Astrocyte of the spinal cord (primary cell): ENCODE measurements at regions not wholly inside any gene's neighbourhood (a gene's known extent, or its start where the extent isn't known, plus 50 kb on each side); places are given as distances from the start of the nearest gene placed in this dataset.

Experiments used
- DNase-seq: peaks from one replicate; pipeline ENCODE4 v3.0.0; 2011; ENCODE audit warnings: low read depth, low spot score
- H3K4me3 ChIP-seq: 2 replicates; pipeline ENCODE4 v1.5.1; 2011; ENCODE audit warnings: low read depth, mild to moderate bottlenecking, low read length, moderate library complexity
- CTCF ChIP-seq: IDR thresholded peaks from 2 replicates; pipeline ENCODE4 v1.5.1; 2012; ENCODE audit warnings: low read depth, mild to moderate bottlenecking, low read length, inconsistent platforms
- in situ Hi-C: cut with HindIII; loops from 2 replicates; pipeline ENCODE4 v1.10.0; 2017; ENCODE audit warnings: low sequenced_read_pairs

DNA sequence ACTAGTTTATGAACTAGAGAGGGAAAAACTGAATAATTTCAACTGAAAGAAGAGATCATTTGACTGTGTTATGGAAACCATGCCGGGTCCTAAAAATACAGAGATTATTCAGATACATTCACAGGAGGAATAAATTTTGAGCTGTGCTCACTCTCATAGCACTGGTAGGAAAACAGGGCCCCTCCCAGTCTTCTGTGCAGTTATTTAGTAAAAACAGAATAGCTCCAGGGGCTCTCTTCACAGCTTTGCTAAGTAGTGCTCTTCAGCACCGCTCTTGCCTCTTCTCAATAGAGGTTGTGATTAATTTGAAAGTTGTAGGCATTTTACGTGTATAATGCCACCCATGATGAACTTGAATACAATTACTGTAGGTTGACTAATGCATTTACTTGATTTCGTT is 435.9 kb upstream of the PDE3A start:
- H3K4me3 ChIP-seq, result no peak overlapping the region
- no peak for TF ChIP-seq CTCF
- in situ Hi-C loops, result no loop called here
- no peak for DNase-seq

DNA sequence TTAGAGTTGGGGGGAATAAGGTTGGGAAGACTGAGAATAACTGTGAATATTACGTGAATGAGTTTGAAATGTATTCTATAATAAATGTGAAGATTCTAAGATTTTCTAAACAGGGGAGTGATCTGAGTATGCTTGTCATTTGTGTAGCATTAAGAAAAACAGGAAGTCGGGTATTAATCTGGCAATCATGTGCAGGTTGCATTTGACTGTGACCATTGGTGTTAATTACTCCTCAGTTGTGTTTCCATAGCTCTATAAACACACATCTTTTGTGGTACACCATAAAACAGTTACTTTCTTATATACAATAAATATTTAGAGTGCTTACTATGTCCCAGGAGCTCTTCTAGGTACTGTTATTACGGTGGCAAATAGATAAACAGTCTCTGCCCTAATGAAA is 434.4 kb upstream of the PDE3A start:
- in situ Hi-C loops, result no loop called here
- no peak for DNase-seq
- no peak overlapping the region for H3K4me3 ChIP-seq
- TF ChIP-seq CTCF, result no peak

DNA sequence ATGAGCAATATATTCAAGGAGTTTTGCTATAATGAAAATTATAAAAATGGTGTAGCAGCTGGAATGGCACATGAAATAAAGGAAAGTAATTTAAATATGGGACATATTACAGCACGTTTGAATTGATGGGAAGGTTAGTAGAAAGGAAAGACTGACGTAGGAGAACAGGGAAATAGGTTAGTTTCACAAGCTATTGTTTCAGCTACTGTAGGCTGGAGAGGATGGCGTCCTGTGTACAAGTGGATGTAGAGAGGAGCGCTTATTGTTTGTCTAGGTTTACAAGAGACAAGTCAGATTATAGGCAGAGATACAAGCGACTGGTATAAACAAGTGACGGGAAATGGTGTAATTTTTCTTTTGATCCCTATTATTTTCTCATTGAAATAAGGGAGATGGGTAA is 431.2 kb upstream of the PDE3A start:
- TF ChIP-seq CTCF, result no peak
- DNase-seq, result no peak
- in situ Hi-C loops, result no loop called here
- H3K4me3 ChIP-seq, result no peak overlapping the region

- TF ChIP-seq CTCF, result no peak
- no peak for DNase-seq
- in situ Hi-C loops, result no loop called here
- no peak overlapping the region for H3K4me3 ChIP-seq
Observed at GRCh38 chr12:19938031-19938430, 430.3 kb upstream of the PDE3A start.

GRCh38 chr12:19938491-19938890 is 429.8 kb upstream of the PDE3A start:
- in situ Hi-C loops, result no loop called here
- H3K4me3 ChIP-seq, result no peak overlapping the region
- TF ChIP-seq CTCF, result no peak
- DNase-seq, result no peak

- TF ChIP-seq CTCF, result no peak
- no peak for DNase-seq
- no peak overlapping the region for H3K4me3 ChIP-seq
- in situ Hi-C loops, result no loop called here
Observed at GRCh38 chr12:19940267-19940666, 428.1 kb upstream of the PDE3A start.

- in situ Hi-C loops, result no loop called here
- DNase-seq, result no peak
- no peak for TF ChIP-seq CTCF
- H3K4me3 ChIP-seq, result no peak overlapping the region
Observed at GRCh38 chr12:19941096-19941495, 427.2 kb upstream of the PDE3A start.
